ENCODE measurements at regions not wholly inside any gene's neighbourhood (a gene's known extent, or its start where the extent isn't known, plus 50 kb on each side); places are given as distances from the start of the nearest gene placed in this dataset.

- no peaks in the 10 kb centered on the region for H3K9me3 ChIP-seq (ENCODE audit: control insufficient read depth, insufficient read depth, low read length)
- no peaks in the 10 kb centered on the region for H3K4me1 ChIP-seq (ENCODE audit: control insufficient read depth, insufficient read depth, low read length)
- H3K4me3 ChIP-seq (ENCODE audit: low read depth, low read length), result no peak overlapping the region
- H3K27me3 ChIP-seq (ENCODE audit: control insufficient read depth, insufficient read depth, low read length), result no peaks in the 10 kb centered on the region
- H3K9ac ChIP-seq (ENCODE audit: low read depth, low read length), result no peak overlapping the region
- H3K36me3 ChIP-seq (ENCODE audit: control insufficient read depth, insufficient read depth, low read length), result no peaks in the 10 kb centered on the region
These were observed 303.1 kb downstream of the ELAVL2 start for GRCh38 chr9:23522952-23523351.

GRCh38 chr9:23524607-23525155 is 301.4 kb downstream of the ELAVL2 start:
- H3K4me3 ChIP-seq (ENCODE audit: low read depth, low read length), result no peak overlapping the region
- no peak overlapping the region for H3K9ac ChIP-seq (ENCODE audit: low read depth, low read length)
- no peaks in the 10 kb centered on the region for H3K36me3 ChIP-seq (ENCODE audit: control insufficient read depth, insufficient read depth, low read length)
- H3K9me3 ChIP-seq (ENCODE audit: control insufficient read depth, insufficient read depth, low read length), result no peaks in the 10 kb centered on the region
- no peaks in the 10 kb centered on the region for H3K27me3 ChIP-seq (ENCODE audit: control insufficient read depth, insufficient read depth, low read length)
- no peaks in the 10 kb centered on the region for H3K4me1 ChIP-seq (ENCODE audit: control insufficient read depth, insufficient read depth, low read length)

GRCh38 chr9:23526806-23527205 is 299.2 kb downstream of the ELAVL2 start:
- no peaks in the 10 kb centered on the region for H3K36me3 ChIP-seq (ENCODE audit: control insufficient read depth, insufficient read depth, low read length)
- no peaks in the 10 kb centered on the region for H3K4me1 ChIP-seq (ENCODE audit: control insufficient read depth, insufficient read depth, low read length)
- no peak overlapping the region for H3K9ac ChIP-seq (ENCODE audit: low read depth, low read length)
- H3K9me3 ChIP-seq (ENCODE audit: control insufficient read depth, insufficient read depth, low read length), result no peaks in the 10 kb centered on the region
- H3K27me3 ChIP-seq (ENCODE audit: control insufficient read depth, insufficient read depth, low read length), result no peaks in the 10 kb centered on the region
- no peak overlapping the region for H3K4me3 ChIP-seq (ENCODE audit: low read depth, low read length)

GRCh38 chr9:23532282-23532681 is 293.8 kb downstream of the ELAVL2 start:
- no peaks in the 10 kb centered on the region for H3K4me1 ChIP-seq (ENCODE audit: control insufficient read depth, insufficient read depth, low read length)
- no peaks in the 10 kb centered on the region for H3K9me3 ChIP-seq (ENCODE audit: control insufficient read depth, insufficient read depth, low read length)
- no peaks in the 10 kb centered on the region for H3K36me3 ChIP-seq (ENCODE audit: control insufficient read depth, insufficient read depth, low read length)
- no peak overlapping the region for H3K9ac ChIP-seq (ENCODE audit: low read depth, low read length)
- H3K27me3 ChIP-seq (ENCODE audit: control insufficient read depth, insufficient read depth, low read length), result peaks cover 11% of the 10 kb centered on the region
- H3K4me3 ChIP-seq (ENCODE audit: low read depth, low read length), result no peak overlapping the region

GRCh38 chr9:23537192-23538066 is 288.6 kb downstream of the ELAVL2 start:
- peak overlapping the region; percentile 71 for H3K4me3 ChIP-seq (ENCODE audit: low read depth, low read length)

GRCh38 chr9:23538067-23538402 is 288.0 kb downstream of the ELAVL2 start:
- no peak overlapping the region for H3K9ac ChIP-seq (ENCODE audit: low read depth, low read length)
- H3K9me3 ChIP-seq (ENCODE audit: control insufficient read depth, insufficient read depth, low read length), result no peaks in the 10 kb centered on the region
- H3K36me3 ChIP-seq (ENCODE audit: control insufficient read depth, insufficient read depth, low read length), result no peaks in the 10 kb centered on the region
- peaks cover 33% of the 10 kb centered on the region for H3K27me3 ChIP-seq (ENCODE audit: control insufficient read depth, insufficient read depth, low read length)
- peak overlapping the region; percentile 71 for H3K4me3 ChIP-seq (ENCODE audit: low read depth, low read length)
- H3K4me1 ChIP-seq (ENCODE audit: control insufficient read depth, insufficient read depth, low read length), result peaks cover 7% of the 10 kb centered on the region

More at GRCh38 chr9:23537192-23538066, 288.6 kb downstream of the ELAVL2 start:
- Histone ChIP-seq H3K4me1 (ENCODE audit: control insufficient read depth, insufficient read depth, low read length) (peaks cover 7% of the 10 kb centered on the region), H3K9me3 (ENCODE audit: control insufficient read depth, insufficient read depth, low read length) (no peaks in the 10 kb centered on the region), H3K27me3 (ENCODE audit: control insufficient read depth, insufficient read depth, low read length) (peaks cover 33% of the 10 kb centered on the region), H3K9ac (ENCODE audit: low read depth, low read length) (peak overlapping the region; percentile 41), H3K36me3 (ENCODE audit: control insufficient read depth, insufficient read depth, low read length) (no peaks in the 10 kb centered on the region)

- Histone ChIP-seq H3K4me1 (ENCODE audit: control insufficient read depth, insufficient read depth, low read length) (peaks cover 7% of the 10 kb centered on the region), H3K9me3 (ENCODE audit: control insufficient read depth, insufficient read depth, low read length) (no peaks in the 10 kb centered on the region), H3K27me3 (ENCODE audit: control insufficient read depth, insufficient read depth, low read length) (peaks cover 33% of the 10 kb centered on the region), H3K36me3 (ENCODE audit: control insufficient read depth, insufficient read depth, low read length) (no peaks in the 10 kb centered on the region), H3K9ac (ENCODE audit: low read depth, low read length) (no peak overlapping the region), H3K4me3 (ENCODE audit: low read depth, low read length) (peak overlapping the region; percentile 71)
These were observed 287.5 kb downstream of the ELAVL2 start for GRCh38 chr9:23538461-23539003.

- Histone ChIP-seq H3K9me3 (ENCODE audit: control insufficient read depth, insufficient read depth, low read length) (no peaks in the 10 kb centered on the region), H3K27me3 (ENCODE audit: control insufficient read depth, insufficient read depth, low read length) (peaks cover 33% of the 10 kb centered on the region), H3K9ac (ENCODE audit: low read depth, low read length) (no peak overlapping the region), H3K4me3 (ENCODE audit: low read depth, low read length) (no peak overlapping the region), H3K4me1 (ENCODE audit: control insufficient read depth, insufficient read depth, low read length) (peaks cover 7% of the 10 kb centered on the region), H3K36me3 (ENCODE audit: control insufficient read depth, insufficient read depth, low read length) (no peaks in the 10 kb centered on the region)
These were observed 286.7 kb downstream of the ELAVL2 start for GRCh38 chr9:23539311-23539710.

GRCh38 chr9:23541976-23542375 is 284.1 kb downstream of the ELAVL2 start:
- Histone ChIP-seq H3K9ac (ENCODE audit: low read depth, low read length) (no peak overlapping the region), H3K4me3 (ENCODE audit: low read depth, low read length) (no peak overlapping the region), H3K36me3 (ENCODE audit: control insufficient read depth, insufficient read depth, low read length) (no peaks in the 10 kb centered on the region), H3K4me1 (ENCODE audit: control insufficient read depth, insufficient read depth, low read length) (peaks cover 7% of the 10 kb centered on the region), H3K27me3 (ENCODE audit: control insufficient read depth, insufficient read depth, low read length) (peaks cover 25% of the 10 kb centered on the region), H3K9me3 (ENCODE audit: control insufficient read depth, insufficient read depth, low read length) (no peaks in the 10 kb centered on the region)

- Histone ChIP-seq H3K36me3 (ENCODE audit: control insufficient read depth, insufficient read depth, low read length) (no peaks in the 10 kb centered on the region), H3K4me1 (ENCODE audit: control insufficient read depth, insufficient read depth, low read length) (peaks cover 7% of the 10 kb centered on the region), H3K9me3 (ENCODE audit: control insufficient read depth, insufficient read depth, low read length) (no peaks in the 10 kb centered on the region), H3K4me3 (ENCODE audit: low read depth, low read length) (no peak overlapping the region), H3K9ac (ENCODE audit: low read depth, low read length) (no peak overlapping the region), H3K27me3 (ENCODE audit: control insufficient read depth, insufficient read depth, low read length) (peaks cover 20% of the 10 kb centered on the region)
These were observed 283.6 kb downstream of the ELAVL2 start for GRCh38 chr9:23542438-23542837.

- H3K4me1 ChIP-seq (ENCODE audit: control insufficient read depth, insufficient read depth, low read length), result peaks cover 7% of the 10 kb centered on the region
- no peaks in the 10 kb centered on the region for H3K36me3 ChIP-seq (ENCODE audit: control insufficient read depth, insufficient read depth, low read length)
- no peak overlapping the region for H3K4me3 ChIP-seq (ENCODE audit: low read depth, low read length)
- H3K27me3 ChIP-seq (ENCODE audit: control insufficient read depth, insufficient read depth, low read length), result peaks cover 18% of the 10 kb centered on the region
- H3K9ac ChIP-seq (ENCODE audit: low read depth, low read length), result no peak overlapping the region
- H3K9me3 ChIP-seq (ENCODE audit: control insufficient read depth, insufficient read depth, low read length), result no peaks in the 10 kb centered on the region
These were observed 283.1 kb downstream of the ELAVL2 start for GRCh38 chr9:23542927-23543326.

GRCh38 chr9:23543419-23543818 is 282.6 kb downstream of the ELAVL2 start:
- Histone ChIP-seq H3K36me3 (ENCODE audit: control insufficient read depth, insufficient read depth, low read length) (no peaks in the 10 kb centered on the region), H3K4me1 (ENCODE audit: control insufficient read depth, insufficient read depth, low read length) (peaks cover 3% of the 10 kb centered on the region), H3K4me3 (ENCODE audit: low read depth, low read length) (no peak overlapping the region), H3K9ac (ENCODE audit: low read depth, low read length) (no peak overlapping the region), H3K27me3 (ENCODE audit: control insufficient read depth, insufficient read depth, low read length) (peaks cover 14% of the 10 kb centered on the region), H3K9me3 (ENCODE audit: control insufficient read depth, insufficient read depth, low read length) (no peaks in the 10 kb centered on the region)
